NCI-H187 (cell line): ENCODE measurements at regions not wholly inside any gene's neighbourhood (a gene's known extent, or its start where the extent isn't known, plus 50 kb on each side); places are given as distances from the start of the nearest gene placed in this dataset.

Source experiments
- DNase-seq, 2 experiments: peaks; one replicate each; lab custom pipeline; 2025; lab: John Stamatoyannopoulos, UW

GRCh38 chr16:82405736-82406135 is 221.0 kb upstream of the CDH13 start:
- no peak for DNase-seq

DNA sequence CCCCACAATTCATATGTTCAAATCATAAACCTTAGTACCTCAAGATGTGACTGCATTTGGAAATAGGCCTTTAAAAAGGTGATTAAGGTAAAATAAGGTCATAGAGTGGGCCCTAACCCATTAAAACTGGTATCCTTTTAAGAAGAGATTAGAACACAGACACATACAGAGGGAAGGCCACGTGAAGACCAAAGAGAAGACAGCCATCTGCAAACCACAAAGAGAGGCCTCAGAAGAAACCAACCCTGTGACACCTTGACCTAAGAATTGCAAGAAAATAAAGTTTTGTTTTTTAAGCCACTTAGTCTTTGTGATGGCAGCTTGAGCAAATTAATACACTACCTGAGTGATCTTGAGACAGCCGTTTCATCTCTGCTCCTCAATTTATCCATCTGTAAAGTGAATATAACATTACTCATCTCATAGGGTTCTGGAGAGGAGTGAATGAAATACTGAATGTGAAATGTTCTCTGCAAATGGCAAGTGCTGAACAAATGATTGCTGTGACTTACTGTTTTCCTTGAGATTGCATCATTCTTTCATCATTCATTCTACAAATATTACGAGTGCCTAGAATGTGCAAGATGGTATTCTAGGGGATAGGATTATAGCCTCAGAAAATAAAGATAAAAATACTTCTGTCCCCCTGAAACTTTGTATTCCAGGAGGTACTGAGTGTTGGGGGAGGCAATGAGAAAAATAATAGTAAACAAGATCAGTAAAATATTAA is 222.0 kb upstream of the CDH13 start:
- DNase-seq, result no peak

- no peak for DNase-seq
Observed at GRCh38 chr16:82402665-82403218, 224.0 kb upstream of the CDH13 start.

GRCh38 chr16:82400046-82400445 is 226.7 kb upstream of the CDH13 start:
- no peak for DNase-seq

DNA sequence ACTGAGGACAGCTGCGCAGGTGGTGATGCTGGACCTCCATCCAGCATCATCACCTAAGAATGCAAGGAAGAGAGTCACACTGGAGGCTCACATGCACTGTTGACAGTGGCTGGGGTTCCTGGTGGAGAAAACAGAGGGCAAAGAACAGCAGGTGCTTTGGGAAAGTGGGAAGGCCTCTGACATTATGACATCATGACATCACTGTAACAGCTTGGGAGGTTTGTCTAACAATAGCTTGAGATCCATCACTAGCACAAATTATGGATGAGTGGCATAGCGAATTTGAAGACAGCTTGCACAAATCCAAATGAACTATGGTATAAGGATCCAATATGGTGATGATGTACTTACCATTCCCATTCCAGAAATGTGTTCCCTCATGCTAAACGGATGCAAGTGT is 226.5 kb upstream of the MPHOSPH6 start:
- peak in 1 of 2 experiments; percentile 41 for DNase-seq

- DNase-seq, result no peak
Observed at GRCh38 chr16:82395212-82395611, 225.2 kb upstream of the MPHOSPH6 start.

DNA sequence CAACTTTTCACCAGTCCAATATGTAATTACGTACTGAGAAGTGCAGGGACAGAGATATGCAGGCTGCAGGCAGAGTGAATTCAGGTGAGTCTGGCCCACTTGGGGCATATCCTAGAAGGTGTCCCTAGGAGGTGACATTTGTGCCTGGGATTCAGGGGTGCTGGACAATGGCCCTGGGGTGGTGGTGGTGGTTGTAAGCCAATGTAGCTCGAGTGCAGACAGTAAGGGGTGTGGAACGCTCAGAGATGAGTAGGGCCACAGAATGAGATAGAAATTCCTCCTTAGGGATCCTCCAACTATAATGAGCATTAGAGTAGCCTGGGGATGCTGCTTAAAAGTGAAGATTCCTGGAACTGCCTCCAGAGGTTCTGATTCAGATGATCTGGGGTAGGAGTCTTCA is 221.7 kb upstream of the MPHOSPH6 start:
- DNase-seq, result no peak

- DNase-seq, result no peak
Observed at GRCh38 chr16:82389956-82390650, 220.1 kb upstream of the MPHOSPH6 start.

- DNase-seq, result no peak
Observed at GRCh38 chr16:82386761-82387160, 216.7 kb upstream of the MPHOSPH6 start.

DNA sequence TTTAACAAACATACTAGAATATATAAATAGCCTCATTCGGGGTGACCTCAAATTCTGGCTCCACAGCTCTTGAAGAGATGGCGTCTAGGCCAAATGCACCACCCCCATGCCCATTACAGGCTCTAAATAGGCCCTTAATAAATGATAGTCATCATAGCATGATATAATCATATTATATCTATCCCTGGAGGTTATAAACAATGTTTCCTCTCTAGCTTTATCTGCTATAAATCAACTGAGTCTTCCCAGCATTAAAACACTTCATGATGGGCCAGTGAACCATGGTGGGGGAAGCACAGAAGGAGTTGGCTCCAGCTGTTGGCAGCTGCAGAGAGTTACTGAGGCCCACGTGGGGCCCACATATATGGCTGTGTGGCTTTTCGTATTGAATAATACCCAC is 214.9 kb upstream of the MPHOSPH6 start:
- no peak for DNase-seq

GRCh38 chr16:82384017-82384416 is 214.0 kb upstream of the MPHOSPH6 start:
- DNase-seq, result peak; percentile 35 to 52

- DNase-seq, result no peak
Observed at GRCh38 chr16:82382521-82382920, 212.5 kb upstream of the MPHOSPH6 start.

- no peak for DNase-seq
Observed at GRCh38 chr16:82379551-82379950, 209.5 kb upstream of the MPHOSPH6 start.

DNA sequence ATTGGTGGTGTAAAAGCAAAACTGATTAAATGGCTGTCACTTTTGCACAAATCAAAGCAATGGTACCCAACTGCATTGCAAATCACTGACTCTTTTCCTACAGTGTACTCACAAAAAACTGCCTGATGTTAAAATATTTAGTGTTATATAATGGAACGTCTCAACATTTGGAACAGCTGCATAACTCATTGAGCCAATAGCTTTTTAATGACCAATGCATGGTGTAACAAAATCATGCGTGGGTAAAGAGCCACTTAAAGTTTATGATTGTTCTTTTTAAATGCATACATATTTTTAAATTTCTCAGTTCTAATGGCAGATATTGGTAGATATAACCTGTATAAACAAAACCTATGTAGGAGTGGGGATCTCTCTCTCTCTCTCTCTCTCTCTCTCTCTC is 204.0 kb upstream of the MPHOSPH6 start:
- no peak for DNase-seq

GRCh38 chr16:82370282-82370681 is 200.3 kb upstream of the MPHOSPH6 start:
- DNase-seq, result no peak

DNA sequence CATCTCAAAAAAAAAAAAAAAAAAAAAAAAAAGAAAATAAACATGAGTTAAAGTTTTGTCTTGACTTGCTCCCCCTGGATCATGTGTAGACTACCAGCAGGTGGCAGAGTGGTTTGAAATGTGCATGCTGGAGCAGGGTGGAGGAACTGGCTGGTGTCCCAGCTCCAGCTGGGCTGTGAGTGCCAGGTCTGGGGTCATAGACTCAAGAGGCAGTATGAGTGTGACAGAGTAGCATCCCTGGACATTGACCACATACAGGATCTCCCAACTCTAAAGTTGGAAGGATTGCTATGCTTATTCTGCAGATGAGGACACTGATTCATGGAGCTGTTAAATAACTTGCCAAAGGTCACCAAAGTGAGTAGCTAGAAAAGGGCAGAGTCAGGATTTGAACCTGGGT is 198.0 kb upstream of the MPHOSPH6 start:
- DNase-seq, result no peak

- DNase-seq, result no peak
Observed at GRCh38 chr16:82366462-82366861, 196.4 kb upstream of the MPHOSPH6 start.

DNA sequence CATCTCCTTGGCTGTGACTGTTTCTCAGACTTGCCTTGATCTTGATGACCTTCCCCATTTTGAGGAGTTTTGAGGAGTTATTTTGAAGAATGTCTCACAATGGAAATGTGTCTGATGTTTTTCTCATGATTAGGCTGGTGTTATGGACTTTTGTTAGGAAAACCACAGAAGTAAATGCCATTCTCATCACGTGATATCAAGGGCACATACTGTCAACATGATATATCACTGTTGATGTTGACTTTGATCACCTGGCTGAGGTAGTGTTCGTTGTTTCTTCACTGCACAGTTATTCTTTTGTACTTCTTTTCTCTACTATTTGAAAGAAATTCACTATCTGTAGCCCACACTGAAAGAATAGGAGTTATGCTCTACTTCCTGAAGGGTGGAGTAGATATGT is 194.7 kb upstream of the MPHOSPH6 start:
- no peak for DNase-seq

DNA sequence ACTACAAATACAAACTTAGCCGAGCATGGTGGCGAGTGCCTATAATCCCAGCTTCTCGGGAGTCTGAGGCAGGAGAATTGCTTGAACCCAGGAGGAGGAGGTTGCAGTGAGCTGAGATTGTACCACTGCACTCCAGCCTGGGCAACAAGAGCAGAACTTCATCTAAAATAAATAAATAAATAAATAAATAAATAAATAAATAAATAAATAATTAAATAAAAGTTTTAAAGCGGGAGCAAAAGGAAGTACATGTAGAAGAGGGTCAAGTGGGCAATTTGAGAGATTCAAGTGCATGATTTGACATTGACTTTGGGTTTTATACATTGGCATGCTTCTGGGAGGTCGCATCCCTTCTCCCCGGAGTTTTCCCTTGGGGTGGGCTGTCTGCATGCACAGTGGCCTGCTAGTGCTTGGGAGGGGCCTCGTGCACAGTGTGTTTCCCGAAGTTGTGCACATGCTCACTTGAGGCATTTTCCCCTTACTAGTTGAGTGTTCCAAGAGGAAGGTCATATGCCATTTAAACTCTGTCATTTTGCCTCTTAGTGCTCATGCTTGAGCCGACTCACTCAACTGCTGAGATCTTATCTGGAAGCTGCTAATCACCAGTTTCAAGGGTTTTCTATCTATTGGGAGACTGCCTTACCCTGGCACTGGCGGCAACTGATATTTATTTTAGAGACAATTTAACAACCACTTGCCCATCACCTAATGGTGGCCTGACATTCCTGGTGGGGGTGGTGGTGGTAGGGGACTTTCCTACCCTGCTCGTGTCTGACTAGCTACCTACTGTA is 193.2 kb upstream of the MPHOSPH6 start:
- no peak for DNase-seq

DNA sequence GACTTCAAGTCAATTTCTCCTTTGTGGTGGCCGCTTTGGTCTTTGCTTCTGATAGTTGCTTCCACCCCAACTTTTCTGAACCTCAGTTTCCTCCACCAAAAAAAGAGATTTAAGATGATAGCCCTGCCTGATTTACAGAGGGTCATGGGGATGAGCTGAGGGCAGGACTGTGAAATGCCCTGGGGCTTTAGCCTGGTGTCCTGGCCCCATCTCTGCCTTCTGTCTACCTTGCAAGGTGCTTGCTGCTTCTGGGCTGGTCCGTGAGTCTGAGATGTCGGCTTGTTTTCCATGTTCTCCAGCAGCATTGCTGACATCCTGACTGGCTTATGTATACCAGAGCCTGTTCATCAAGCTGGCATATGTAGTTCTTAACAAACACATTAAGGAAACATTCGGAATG is 191.9 kb upstream of the MPHOSPH6 start:
- DNase-seq, result no peak

DNA sequence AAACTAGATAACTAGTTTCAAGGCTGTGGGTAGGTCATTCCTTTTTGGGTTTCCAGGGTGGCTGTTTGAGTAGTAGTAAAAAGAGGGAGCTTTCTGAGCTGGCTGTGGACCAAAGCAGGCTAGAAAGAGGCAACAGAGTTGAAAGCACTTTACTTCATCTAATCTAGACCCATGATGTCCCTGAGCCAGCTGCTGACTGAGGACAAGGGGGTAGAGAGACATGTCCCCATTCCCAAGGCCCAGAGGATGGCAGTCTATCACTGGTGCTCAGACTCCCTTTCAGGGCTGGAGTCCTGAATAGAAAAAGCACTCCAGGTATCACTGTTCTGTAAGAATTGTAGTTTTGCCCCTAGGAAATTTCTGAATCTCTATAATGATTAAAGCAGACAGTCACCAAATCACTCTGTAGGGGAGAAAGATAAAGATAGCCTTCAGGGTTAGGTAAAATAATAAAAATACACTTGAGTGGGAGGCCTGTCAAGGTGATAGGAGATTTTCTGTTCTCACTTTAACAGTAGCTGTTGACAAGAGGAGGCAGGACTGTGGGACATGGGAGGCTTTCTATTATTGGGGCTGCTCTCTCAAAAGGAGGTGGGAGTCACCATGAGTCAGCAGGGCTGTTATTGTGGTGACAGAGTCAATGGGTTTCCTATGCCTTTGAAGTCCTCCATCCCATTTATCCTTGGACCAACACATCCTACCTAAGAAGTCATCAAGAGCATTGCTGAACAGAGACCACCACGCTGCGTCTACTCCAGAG is 190.2 kb upstream of the MPHOSPH6 start:
- DNase-seq, result no peak
